ENCODE measurements at regions not wholly inside any gene's neighbourhood (a gene's known extent, or its start where the extent isn't known, plus 50 kb on each side); places are given as distances from the start of the nearest gene placed in this dataset.
A peak's percentile ranks its signal among the peaks of the same experiment; 100 is the strongest.
"Not testable (repeated sequence)": the region's sequence is repeated elsewhere in the genome, so short reads cannot be mapped to it uniquely, and the experiment has no call there.

DNA sequence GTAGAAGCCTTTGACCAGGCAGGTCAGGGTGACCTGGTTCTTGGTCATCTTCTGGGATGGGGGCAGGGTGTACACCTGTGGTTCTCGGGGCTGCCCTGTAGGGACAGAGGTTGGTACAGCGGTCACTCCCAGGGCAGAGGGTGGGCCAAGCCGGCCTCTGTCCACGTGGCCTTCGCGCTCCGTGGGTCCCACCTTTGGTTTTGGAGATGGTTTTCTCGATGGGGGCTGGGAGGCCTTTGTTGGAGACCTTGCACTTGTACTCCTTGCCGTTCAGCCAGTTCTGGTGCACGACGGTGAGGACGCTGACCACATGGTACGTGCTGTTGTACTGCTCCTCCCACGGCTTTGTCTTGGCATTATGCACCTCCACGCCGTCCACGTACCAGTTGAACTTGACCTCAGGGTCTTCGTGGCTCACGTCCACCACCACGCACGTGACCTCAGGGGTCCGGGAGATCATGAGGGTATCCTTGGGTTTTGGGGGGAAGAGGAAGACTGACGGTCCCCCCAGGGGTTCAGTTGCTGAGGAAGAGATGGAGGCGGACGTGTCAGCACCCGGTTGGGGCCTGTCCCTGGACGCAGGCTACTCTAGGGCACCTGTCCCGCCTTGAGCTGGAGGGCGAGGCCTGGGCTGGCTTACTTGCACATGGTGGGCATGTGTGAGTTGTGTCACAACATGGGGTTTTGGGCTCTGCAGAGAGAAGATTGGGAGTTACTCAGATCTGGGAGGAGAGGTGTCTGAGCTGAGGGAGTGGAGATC, 142.3 kb downstream of the TMEM121 start:
- ATAC-seq (ENCODE audit: low FRiP score); H3K9me3 ChIP-seq (ENCODE audit: control insufficient read depth, low read length); H3K36me3 ChIP-seq (ENCODE audit: control insufficient read depth in 1 of 2, insufficient read depth in 2 of 2, low read length in 1 of 2); H3K4me3 ChIP-seq (ENCODE audit: low read length in 2 of 2); H3K27ac ChIP-seq (ENCODE audit: low read depth in 1 of 2, low read length in 2 of 2); intact Hi-C loops (cut with DNase I); H3K27me3 ChIP-seq (ENCODE audit: control insufficient read depth in 1 of 2, insufficient read depth in 2 of 2, low read length in 1 of 2); H3K4me1 ChIP-seq (ENCODE audit: control insufficient read depth in 1 of 2, insufficient read depth in 2 of 2, low read length in 2 of 2); DNase-seq: not testable (repeated sequence)
- WGBS, 2 donors = 91 to 93% methylated on average over 29 of the region's 29 CpGs

DNA sequence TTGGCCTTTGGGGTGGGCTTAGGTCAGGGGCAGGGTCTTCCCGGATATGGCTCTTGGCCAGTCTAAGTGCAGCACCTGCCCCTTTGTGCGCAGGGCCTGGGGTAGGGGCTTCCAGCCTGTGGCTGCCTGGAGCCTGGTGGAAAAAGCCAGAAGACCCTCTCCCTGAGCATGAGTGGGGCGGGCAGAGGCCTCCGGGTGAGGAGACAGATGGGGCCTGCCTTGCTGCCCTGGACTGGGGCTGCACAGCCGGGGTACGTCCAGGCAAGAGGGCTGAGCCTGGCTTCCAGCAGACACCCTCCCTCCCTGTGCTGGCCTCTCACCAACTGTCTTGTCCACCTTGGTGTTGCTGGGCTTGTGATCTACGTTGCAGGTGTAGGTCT, 142.8 kb downstream of the TMEM121 start:
- H3K4me1 ChIP-seq (ENCODE audit: control insufficient read depth in 1 of 2, insufficient read depth in 2 of 2, low read length in 2 of 2); H3K27me3 ChIP-seq (ENCODE audit: control insufficient read depth in 1 of 2, insufficient read depth in 2 of 2, low read length in 1 of 2); ATAC-seq (ENCODE audit: low FRiP score); H3K4me3 ChIP-seq (ENCODE audit: low read length in 2 of 2); H3K27ac ChIP-seq (ENCODE audit: low read depth in 1 of 2, low read length in 2 of 2); DNase-seq; intact Hi-C loops (cut with DNase I); H3K9me3 ChIP-seq (ENCODE audit: control insufficient read depth, low read length); H3K36me3 ChIP-seq (ENCODE audit: control insufficient read depth in 1 of 2, insufficient read depth in 2 of 2, low read length in 1 of 2): not testable (repeated sequence)
- 89 to 91% methylated on average over 7 of the region's 7 CpGs for WGBS, 2 donors

DNA sequence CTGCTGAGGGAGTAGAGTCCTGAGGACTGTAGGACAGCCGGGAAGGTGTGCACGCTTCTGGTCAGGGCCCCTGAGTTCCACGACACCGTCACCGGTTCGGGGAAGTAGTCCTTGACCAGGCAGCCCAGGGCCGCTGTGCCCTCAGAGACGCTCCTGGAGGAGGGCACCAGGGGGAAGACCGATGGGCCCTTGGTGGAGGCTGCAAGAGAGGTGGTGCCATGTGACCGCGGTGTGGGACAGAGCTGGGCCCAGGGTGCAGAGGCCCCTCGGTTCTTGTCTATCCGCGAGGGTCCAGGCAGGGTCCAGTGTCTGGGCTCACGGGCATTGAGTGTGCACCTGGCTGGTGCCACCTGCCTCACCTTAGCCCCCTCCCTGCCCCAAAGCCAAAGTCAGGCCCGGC, 143.3 kb downstream of the TMEM121 start:
- intact Hi-C loops (cut with DNase I); H3K27me3 ChIP-seq (ENCODE audit: control insufficient read depth in 1 of 2, insufficient read depth in 2 of 2, low read length in 1 of 2); H3K27ac ChIP-seq (ENCODE audit: low read depth in 1 of 2, low read length in 2 of 2); H3K4me1 ChIP-seq (ENCODE audit: control insufficient read depth in 1 of 2, insufficient read depth in 2 of 2, low read length in 2 of 2); H3K4me3 ChIP-seq (ENCODE audit: low read length in 2 of 2); H3K9me3 ChIP-seq (ENCODE audit: control insufficient read depth, low read length); DNase-seq; H3K36me3 ChIP-seq (ENCODE audit: control insufficient read depth in 1 of 2, insufficient read depth in 2 of 2, low read length in 1 of 2); ATAC-seq (ENCODE audit: low FRiP score): not testable (repeated sequence)
- WGBS, 2 donors = 92 to 95% methylated on average over 15 to 16 of the region's 16 CpGs

DNA sequence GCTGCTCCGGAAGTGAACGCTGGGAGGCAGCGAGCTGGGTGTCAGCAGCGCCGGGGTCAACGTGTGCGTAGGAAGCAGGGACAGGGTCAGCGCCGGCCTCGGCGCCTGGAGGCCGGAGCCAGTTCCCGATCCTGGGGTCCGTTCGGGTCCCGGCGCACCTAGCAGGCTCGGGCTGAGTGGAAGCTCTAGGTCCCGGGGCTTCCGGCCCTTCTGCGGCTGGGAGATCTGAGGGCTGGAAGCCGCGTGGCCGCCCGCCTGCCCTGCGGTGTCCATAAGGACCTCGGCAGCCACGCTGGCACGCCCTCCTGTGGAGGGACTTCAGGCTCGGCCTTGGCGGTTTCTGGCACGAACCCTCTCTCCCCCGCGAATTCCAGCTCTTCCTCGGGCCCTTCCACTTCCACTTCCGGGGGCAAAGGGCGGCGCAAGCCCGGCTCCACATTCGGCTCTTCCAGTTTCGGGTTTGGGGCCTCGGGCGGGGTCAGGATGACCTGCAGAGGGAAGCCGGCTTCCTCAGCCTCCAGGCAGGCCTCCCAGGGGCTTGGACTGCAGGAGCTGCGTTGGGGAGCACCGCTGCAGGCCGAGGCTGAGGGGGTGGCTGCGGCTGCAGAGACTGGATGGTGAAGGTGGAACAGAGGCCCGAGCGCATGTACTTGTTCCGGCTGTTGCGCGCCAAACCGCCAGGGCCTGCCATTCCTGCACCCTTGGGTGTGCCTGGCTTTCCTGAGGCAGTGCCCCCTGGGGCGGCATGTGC, 146.2 kb downstream of the TMEM121 start:
- WGBS, 2 donors = 94 to 96% methylated on average over 18 to 27 of the region's 55 CpGs
- H3K9me3 ChIP-seq (ENCODE audit: control insufficient read depth, low read length); DNase-seq; H3K27me3 ChIP-seq (ENCODE audit: control insufficient read depth in 1 of 2, insufficient read depth in 2 of 2, low read length in 1 of 2); intact Hi-C loops (cut with DNase I); H3K27ac ChIP-seq (ENCODE audit: low read depth in 1 of 2, low read length in 2 of 2); H3K4me3 ChIP-seq (ENCODE audit: low read length in 2 of 2); H3K4me1 ChIP-seq (ENCODE audit: control insufficient read depth in 1 of 2, insufficient read depth in 2 of 2, low read length in 2 of 2); H3K36me3 ChIP-seq (ENCODE audit: control insufficient read depth in 1 of 2, insufficient read depth in 2 of 2, low read length in 1 of 2): not testable (repeated sequence)
- ATAC-seq (ENCODE audit: low FRiP score) = peak; percentile 56

DNA sequence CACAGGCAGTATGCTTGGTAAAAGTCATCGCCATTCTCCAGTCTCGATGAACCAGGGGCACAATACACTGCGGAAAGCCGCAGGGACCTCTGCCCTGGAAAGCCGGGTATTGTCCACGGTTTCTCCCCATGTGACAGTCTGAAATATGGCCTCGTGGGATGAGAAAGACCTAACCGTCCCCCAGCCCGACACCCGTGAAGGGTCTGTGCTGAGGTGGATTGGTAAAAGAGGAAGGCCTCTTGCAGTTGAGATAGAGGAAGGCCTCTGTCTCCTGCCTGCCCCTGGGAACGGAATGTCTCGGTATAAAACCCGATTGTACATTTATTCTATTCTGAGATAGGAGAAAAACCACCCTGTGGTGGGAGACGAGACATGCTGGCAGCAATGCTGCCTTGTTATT, 149.1 kb downstream of the TMEM121 start:
- not testable (repeated sequence) for H3K36me3 ChIP-seq (ENCODE audit: control insufficient read depth in 1 of 2, insufficient read depth in 2 of 2, low read length in 1 of 2); H3K27me3 ChIP-seq (ENCODE audit: control insufficient read depth in 1 of 2, insufficient read depth in 2 of 2, low read length in 1 of 2)

DNA sequence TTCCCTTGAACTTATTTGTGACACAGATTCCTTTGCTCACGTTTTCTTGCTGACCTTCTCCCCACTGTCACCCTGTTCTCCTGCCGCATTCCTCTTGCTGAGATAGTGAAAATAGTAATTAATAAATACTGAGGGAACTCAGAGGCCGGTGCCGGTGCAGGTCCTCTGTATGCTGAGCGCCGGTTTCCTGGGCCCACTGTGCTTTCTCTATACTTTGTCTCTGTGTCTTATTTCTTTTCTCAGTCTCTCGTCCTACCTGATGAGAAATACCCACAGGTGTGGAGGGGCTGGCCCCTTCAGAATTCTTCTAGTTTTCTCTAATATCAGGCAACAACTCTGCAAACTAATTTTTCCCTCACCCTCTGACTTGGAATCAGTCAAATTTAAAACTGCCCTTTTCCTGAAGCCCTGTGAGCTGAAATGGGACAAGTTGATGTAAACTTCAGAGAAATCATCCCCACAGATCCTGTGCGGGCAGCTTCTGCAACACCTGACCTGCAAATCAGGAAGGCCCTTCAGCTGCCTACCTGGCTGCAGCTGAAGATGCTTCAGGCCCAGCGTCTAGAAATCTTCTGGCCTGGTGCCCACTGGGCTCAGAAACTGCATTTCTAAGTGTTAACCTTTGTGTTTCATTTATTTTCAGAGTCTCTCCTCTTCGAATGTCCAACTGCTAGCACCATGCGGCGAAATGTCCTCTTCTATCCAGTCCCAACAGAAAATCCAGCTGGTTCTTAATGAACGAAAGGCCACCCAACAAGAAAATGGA, 149.7 kb downstream of the TMEM121 start:
- H3K27me3 ChIP-seq (ENCODE audit: control insufficient read depth in 1 of 2, insufficient read depth in 2 of 2, low read length in 1 of 2); H3K4me3 ChIP-seq (ENCODE audit: low read length in 2 of 2); H3K36me3 ChIP-seq (ENCODE audit: control insufficient read depth in 1 of 2, insufficient read depth in 2 of 2, low read length in 1 of 2); ATAC-seq (ENCODE audit: low FRiP score); DNase-seq; H3K27ac ChIP-seq (ENCODE audit: low read depth in 1 of 2, low read length in 2 of 2); H3K9me3 ChIP-seq (ENCODE audit: control insufficient read depth, low read length); H3K4me1 ChIP-seq (ENCODE audit: control insufficient read depth in 1 of 2, insufficient read depth in 2 of 2, low read length in 2 of 2); intact Hi-C loops (cut with DNase I): not testable (repeated sequence)
- WGBS, 2 donors = 80 to 82% methylated on average over 13 of the region's 13 CpGs

More for the DNA sequence above, 149.1 kb downstream of the TMEM121 start:
- H3K4me3 ChIP-seq (ENCODE audit: low read length in 2 of 2); H3K27ac ChIP-seq (ENCODE audit: low read depth in 1 of 2, low read length in 2 of 2); H3K4me1 ChIP-seq (ENCODE audit: control insufficient read depth in 1 of 2, insufficient read depth in 2 of 2, low read length in 2 of 2); intact Hi-C loops (cut with DNase I); ATAC-seq (ENCODE audit: low FRiP score); DNase-seq; H3K9me3 ChIP-seq (ENCODE audit: control insufficient read depth, low read length): not testable (repeated sequence)
- WGBS, 2 donors = 79 to 87% methylated on average over 10 to 12 of the region's 14 CpGs

DNA sequence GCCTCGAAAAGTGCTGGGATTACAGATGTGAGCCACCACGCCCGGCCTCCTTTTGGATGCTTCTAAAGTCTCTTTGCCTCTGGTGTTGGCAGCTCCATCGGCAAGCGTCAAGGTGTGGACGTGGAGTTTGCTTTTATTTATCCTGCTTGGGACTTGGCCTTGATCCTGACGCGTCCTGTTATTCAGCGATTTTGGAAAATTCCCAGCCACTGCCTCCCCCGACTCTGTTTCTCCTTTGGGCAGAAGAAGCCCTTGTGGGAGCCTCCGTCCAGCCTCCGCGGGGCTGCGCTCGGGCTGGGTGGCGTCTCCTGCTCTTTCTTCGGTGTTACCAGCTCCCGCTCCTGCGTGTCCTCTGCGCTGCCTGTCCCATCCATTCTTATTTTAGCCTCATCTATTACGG, 151.7 kb downstream of the TMEM121 start:
- H3K27me3 ChIP-seq (ENCODE audit: control insufficient read depth in 1 of 2, insufficient read depth in 2 of 2, low read length in 1 of 2); DNase-seq; ATAC-seq (ENCODE audit: low FRiP score); H3K9me3 ChIP-seq (ENCODE audit: control insufficient read depth, low read length); H3K36me3 ChIP-seq (ENCODE audit: control insufficient read depth in 1 of 2, insufficient read depth in 2 of 2, low read length in 1 of 2); H3K4me3 ChIP-seq (ENCODE audit: low read length in 2 of 2); H3K27ac ChIP-seq (ENCODE audit: low read depth in 1 of 2, low read length in 2 of 2); H3K4me1 ChIP-seq (ENCODE audit: control insufficient read depth in 1 of 2, insufficient read depth in 2 of 2, low read length in 2 of 2); intact Hi-C loops (cut with DNase I): not testable (repeated sequence)
- WGBS, 2 donors = 87 to 90% methylated on average over 20 to 21 of the region's 21 CpGs

DNA sequence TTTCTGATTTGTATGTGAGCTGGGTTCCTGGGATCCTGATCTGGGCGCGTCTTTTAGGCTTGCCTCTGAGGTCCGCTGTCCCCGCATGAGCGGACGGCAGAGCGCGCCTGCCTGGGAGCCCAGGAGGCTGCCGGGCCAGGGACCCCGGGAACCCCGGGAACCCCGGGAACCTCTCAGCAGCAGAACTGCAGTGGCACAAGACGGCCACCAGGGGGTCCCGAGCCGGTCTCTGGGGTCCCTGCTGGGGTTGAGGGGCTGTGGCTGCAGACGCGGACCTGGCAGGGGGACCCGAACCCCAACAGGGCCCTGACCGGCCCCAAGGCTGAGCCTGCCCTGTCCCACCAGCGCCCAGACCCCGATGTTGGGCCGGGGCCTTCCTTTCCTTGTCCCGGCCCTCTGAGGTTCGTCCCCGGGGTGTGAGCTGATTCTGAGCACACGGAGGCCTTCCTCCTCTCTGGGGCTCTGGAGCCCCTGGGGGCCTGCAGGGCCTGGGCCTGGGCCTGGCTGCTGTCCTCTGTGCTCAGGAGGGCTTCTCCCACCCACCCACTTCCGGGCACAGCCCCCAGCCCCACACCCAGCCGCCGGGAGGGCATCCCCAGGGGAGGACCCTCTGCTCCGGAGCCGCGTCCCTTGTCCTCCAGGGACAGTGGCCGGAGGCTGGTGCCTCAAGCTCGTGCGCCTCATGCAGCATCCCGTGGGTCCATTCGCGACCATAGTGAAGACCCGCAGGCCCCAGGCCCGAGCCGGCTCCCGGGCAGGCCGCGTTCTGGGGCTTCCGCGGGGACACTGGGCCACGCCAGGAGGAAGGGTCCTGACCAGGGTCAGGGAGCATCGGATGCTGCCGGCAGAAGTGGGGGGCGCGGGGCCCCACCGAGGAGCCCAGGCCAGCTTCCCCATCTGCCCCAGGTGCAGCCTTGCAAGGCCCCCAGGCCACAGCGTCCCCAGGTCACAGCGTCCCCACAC, 152.9 kb downstream of the TMEM121 start:
- H3K27ac ChIP-seq (ENCODE audit: low read depth in 1 of 2, low read length in 2 of 2); H3K27me3 ChIP-seq (ENCODE audit: control insufficient read depth in 1 of 2, insufficient read depth in 2 of 2, low read length in 1 of 2); intact Hi-C loops (cut with DNase I); DNase-seq; H3K4me3 ChIP-seq (ENCODE audit: low read length in 2 of 2); ATAC-seq (ENCODE audit: low FRiP score); H3K36me3 ChIP-seq (ENCODE audit: control insufficient read depth in 1 of 2, insufficient read depth in 2 of 2, low read length in 1 of 2); H3K4me1 ChIP-seq (ENCODE audit: control insufficient read depth in 1 of 2, insufficient read depth in 2 of 2, low read length in 2 of 2); H3K9me3 ChIP-seq (ENCODE audit: control insufficient read depth, low read length): not testable (repeated sequence)
- 79 to 86% methylated on average over 8 to 25 of the region's 54 CpGs for whole genome bisulfite sequencing, 2 donors
